ENCODE measurements at regions not wholly inside any gene's neighbourhood (a gene's known extent, or its start where the extent isn't known, plus 50 kb on each side); places are given as distances from the start of the nearest gene placed in this dataset.

DNA sequence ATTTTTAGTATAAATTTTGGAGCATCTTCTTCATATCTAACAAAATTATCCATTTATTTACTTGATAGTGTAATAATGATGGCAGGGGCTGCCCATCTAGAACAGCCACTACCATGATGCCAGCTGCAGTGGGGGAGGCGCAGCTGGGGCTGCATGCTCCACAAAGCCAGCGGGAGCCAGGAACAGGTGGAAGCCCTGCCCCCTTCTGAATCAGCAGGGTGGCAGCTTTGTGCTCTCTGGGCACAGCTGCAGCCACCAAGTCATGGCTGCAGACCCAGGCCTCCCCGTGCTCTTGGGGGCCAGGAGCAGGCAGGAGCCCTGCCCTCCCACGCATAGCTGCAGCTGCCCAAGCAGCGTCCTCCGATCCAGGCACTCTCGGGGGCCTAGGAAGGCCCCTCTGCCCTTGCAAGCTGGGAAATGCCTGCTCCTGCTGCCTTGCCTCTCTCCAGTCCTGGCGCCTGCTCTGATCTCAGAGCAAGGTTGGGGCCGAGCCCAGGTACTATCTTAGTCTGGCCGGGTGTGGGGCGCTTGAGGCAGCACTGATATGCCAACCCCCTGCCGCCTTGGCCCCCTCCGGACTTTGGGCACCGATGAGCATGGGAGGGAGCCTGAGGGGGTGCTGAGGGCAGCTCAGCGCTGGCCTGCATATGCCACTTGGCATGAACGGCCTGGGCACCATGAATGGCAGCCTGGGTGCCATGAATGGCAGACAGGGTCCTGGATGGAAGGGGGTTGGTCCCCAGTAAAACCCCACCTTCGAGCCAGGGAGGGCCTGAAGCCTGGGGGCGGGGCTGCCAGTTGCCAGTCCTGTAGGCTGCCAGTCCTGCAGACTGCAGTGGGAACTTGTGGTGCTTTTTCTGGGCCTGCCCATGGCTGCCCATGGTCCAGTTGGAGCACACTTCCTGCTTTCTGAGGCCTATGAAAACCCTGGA is 1110.8 kb upstream of the POT1 start:
- TF ChIP-seq FOXM1 (IDR thresholded peaks at IDR 0.05; ENCODE audit: borderline replicate concordance) (no peak), ELF4 (IDR thresholded peaks at IDR 0.05) (no peak), FOXK2 (IDR thresholded peaks at IDR 0.05) (no peak), ARNT (IDR thresholded peaks at IDR 0.05) (no peak)

Measured in HEK293T (cell line).